ENCODE measurements at regions not wholly inside any gene's neighbourhood (a gene's known extent, or its start where the extent isn't known, plus 50 kb on each side); places are given as distances from the start of the nearest gene placed in this dataset.
"Not testable (repeated sequence)": the region's sequence is repeated elsewhere in the genome, so short reads cannot be mapped to it uniquely, and the experiment has no call there.

GRCh38 chr1:605279-605678 lies 81.2 kb downstream of the OR4F16 start:
- TF ChIP-seq IRF2 (CRISPR knock-in tag; IDR thresholded peaks at IDR 0.05); NBN (IDR thresholded peaks at IDR 0.05; ENCODE audit: low read depth); ZNF146 (CRISPR knock-in tag; IDR thresholded peaks at IDR 0.05; ENCODE audit: unreplicated experiment); ELF2 (CRISPR knock-in tag; IDR thresholded peaks at IDR 0.05); MIER1 (IDR thresholded peaks at IDR 0.05; ENCODE audit: low read depth); SP1 (CRISPR knock-in tag; IDR thresholded peaks at IDR 0.05); KDM1A (IDR thresholded peaks at IDR 0.05); POLR2AphosphoS5 (IDR thresholded peaks at IDR 0.05; ENCODE audit: control insufficient read depth, insufficient read depth, low read depth, low read length): not testable (repeated sequence)

Data from K562 (cell line).